ENCODE measurements at regions not wholly inside any gene's neighbourhood (a gene's known extent, or its start where the extent isn't known, plus 50 kb on each side); places are given as distances from the start of the nearest gene placed in this dataset.

DNA sequence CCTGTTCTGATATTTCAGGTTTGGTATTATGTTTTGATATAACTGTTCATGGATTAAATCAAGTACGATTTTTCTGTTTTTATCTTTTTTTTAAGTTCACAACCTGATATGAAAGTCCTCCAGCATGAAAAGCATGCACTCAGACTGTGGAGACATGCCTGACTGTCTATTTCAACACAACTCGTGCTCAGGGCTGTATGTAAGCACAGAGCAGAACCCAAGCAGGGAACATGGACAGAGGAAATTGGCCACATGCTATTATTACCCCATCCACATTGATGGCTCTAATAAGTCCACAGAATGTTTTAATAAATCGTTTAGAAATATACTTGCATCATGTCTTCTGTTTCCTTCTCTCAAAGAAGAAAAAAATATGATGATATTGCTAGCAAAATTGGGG is 730.4 kb downstream of the C6orf118 start:
- no peak for TF ChIP-seq CTCF (conservative IDR thresholded peaks at IDR 0.05; ENCODE audit: low read length)
- TF ChIP-seq EZH2phosphoT487 (IDR thresholded peaks at IDR 0.05; ENCODE audit: borderline replicate concordance) = no peak
